Uterus (tissue), 2 donors: ENCODE measurements at regions not wholly inside any gene's neighbourhood (a gene's known extent, or its start where the extent isn't known, plus 50 kb on each side); places are given as distances from the start of the nearest gene placed in this dataset.

Experiments used
- POLR2A ChIP-seq, 2 donors: fragments of 450-650 bp; IDR thresholded peaks; one replicate each; pipeline ENCODE4 v1.6.1; 2016; ENCODE audit warnings: antibody characterized with exemption in 2 of 2, mild to moderate bottlenecking in 1 of 2, moderate library complexity in 1 of 2
- TF ChIP-seq, protein P1 (sequence below), 4 experiments: fragments of 200-600 bp in 2 of 4; fragments of 450-650 bp in 2 of 4; sonication (generic) in 2 of 4; IDR thresholded peaks; one replicate each; pipeline ENCODE4 v1.5.1; 2016 to 2019; ENCODE audit warnings: antibody characterized with exemption in 4 of 4, mild to moderate bottlenecking in 2 of 4, moderate library complexity in 1 of 4

DNA sequence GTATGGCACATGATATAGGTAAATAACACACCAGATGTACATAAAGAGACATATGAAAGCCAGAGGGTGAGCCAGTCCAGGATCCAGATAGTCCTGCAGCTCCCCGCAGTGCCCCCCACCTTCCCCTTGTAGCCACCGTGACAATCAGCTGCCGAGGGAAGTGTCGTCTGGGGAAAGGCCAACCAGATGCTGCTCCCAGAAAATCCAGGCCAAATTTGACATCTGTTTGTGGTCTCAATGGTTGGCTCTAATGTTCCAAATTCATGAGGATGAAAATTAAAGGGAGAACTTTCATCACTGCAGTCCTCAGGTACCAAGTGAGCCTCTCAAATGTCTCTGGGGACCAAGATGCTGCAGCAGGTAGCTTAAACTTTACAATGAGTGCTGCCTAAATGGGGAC is 210.3 kb downstream of the PTEN start:
- TF ChIP-seq, protein P1, sequence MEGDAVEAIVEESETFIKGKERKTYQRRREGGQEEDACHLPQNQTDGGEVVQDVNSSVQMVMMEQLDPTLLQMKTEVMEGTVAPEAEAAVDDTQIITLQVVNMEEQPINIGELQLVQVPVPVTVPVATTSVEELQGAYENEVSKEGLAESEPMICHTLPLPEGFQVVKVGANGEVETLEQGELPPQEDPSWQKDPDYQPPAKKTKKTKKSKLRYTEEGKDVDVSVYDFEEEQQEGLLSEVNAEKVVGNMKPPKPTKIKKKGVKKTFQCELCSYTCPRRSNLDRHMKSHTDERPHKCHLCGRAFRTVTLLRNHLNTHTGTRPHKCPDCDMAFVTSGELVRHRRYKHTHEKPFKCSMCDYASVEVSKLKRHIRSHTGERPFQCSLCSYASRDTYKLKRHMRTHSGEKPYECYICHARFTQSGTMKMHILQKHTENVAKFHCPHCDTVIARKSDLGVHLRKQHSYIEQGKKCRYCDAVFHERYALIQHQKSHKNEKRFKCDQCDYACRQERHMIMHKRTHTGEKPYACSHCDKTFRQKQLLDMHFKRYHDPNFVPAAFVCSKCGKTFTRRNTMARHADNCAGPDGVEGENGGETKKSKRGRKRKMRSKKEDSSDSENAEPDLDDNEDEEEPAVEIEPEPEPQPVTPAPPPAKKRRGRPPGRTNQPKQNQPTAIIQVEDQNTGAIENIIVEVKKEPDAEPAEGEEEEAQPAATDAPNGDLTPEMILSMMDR (IDR thresholded peaks at IDR 0.05): no peak
- TF ChIP-seq POLR2A (IDR thresholded peaks at IDR 0.05): no peak
